ENCODE measurements at regions not wholly inside any gene's neighbourhood (a gene's known extent, or its start where the extent isn't known, plus 50 kb on each side); places are given as distances from the start of the nearest gene placed in this dataset.

GRCh38 chr4:184897895-184898294 lies 72.1 kb upstream of the ACSL1 start:
- no peak for TF ChIP-seq POLR2A (IDR thresholded peaks at IDR 0.05)
- TF ChIP-seq CTCF (IDR thresholded peaks at IDR 0.05 in 4 of 5, conservative IDR thresholded peaks at IDR 0.05 in 1 of 5) = no peak

Measured in gastrocnemius medialis (tissue), 4 donors.